Amygdala (tissue), 56 donors: ENCODE measurements at regions not wholly inside any gene's neighbourhood (a gene's known extent, or its start where the extent isn't known, plus 50 kb on each side); places are given as distances from the start of the nearest gene placed in this dataset.
"Not testable (repeated sequence)": the region's sequence is repeated elsewhere in the genome, so short reads cannot be mapped to it uniquely, and the experiment has no call there.

ENCODE experiments used
- DNase-seq, 56 donors: peaks; one replicate each; lab custom pipeline; 2025; lab: John Stamatoyannopoulos, UW

DNA sequence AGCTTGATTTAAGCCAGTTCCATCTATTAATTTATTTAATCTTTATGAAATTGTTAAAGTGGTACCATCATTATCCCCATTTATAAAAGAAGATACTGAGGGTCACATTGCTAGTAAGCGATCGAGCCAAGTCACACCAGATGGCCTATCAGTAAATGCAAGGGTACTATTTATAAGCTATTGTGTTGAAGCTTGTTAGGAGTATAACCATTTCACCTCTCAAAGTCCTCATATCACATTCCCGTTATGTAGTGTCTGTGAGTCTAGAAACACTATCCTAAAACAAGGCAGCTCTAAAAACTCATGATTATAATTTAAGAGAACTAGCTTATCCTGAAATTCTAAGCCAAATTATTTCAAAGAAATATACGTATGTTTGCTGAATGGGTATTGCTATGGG lies 1161.8 kb downstream of the EFNA5 start:
- no peak for DNase-seq

DNA sequence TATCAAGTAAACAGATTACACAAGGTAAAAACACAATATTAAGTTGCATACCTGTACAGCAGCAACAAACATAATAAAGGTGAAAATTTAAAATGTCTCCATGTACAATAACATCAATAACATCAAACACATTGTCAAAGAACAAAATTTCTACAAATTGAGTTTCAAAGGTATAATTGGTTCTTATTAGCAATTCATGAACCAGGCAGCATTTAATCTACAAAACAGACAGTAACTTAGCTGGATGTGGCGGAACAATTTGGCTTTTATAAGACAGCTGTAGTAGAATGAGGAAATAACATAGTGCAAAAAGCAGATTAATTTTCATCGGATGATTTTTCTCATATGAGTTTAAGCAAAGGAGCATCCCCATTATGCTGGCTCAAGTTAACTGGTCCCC lies 1176.8 kb downstream of the EFNA5 start:
- DNase-seq = no peak

DNA sequence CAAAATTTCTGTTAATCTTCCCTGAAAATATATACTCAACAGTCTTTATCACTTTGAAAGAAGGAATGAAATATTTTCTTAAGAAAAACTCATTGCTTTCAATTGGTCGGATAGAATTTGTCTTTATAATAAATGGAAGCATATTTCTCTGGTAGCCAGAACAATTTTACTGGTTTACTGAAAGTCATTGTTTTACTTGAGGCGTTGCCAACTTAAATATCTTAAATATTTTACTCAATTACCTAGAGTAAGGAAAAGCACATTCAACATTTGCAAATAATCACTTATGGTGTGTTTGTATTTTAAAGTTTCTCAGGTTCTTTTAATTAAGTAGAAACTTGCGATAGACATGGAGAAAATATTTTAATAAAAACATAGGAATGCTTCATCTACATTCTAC lies 1181.7 kb downstream of the EFNA5 start:
- no peak for DNase-seq

- DNase-seq = no peak
Observed at GRCh38 chr5:106488407-106488806, 1182.3 kb downstream of the EFNA5 start.

- no peak for DNase-seq
Observed at GRCh38 chr5:106481374-106481773, 1189.4 kb downstream of the EFNA5 start.

GRCh38 chr5:106476630-106477029 lies 1194.1 kb downstream of the EFNA5 start:
- DNase-seq = no peak

- no peak for DNase-seq
Observed at GRCh38 chr5:106474066-106474465, 1196.7 kb downstream of the EFNA5 start.

GRCh38 chr5:106459541-106459940 lies 1211.2 kb downstream of the EFNA5 start:
- no peak for DNase-seq

GRCh38 chr5:106454651-106455415 lies 1215.9 kb downstream of the EFNA5 start:
- peak in 17 of 56 donors; percentile 0 to 46 (median 9) for DNase-seq

DNA sequence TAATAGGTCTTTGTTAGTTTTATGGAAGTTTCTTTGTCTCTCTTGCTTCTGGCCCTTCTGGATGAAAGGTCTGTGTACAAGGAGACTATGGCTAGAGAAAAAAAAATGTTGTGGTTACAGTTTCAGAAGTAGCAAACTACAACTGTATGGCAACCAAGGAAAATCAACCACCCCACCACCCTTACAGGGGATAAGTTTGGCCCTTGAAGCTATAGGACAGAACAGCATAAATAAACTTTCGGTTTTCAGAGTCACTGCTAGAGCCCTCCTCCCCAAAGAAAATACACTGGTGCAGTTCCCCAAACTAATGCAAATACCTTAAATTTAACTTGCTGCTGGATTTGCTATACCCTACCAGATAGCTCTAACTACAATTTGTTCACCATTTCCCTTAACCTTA lies 1216.7 kb downstream of the EFNA5 start:
- DNase-seq = no peak

GRCh38 chr5:106451998-106452397 lies 1218.7 kb downstream of the EFNA5 start:
- DNase-seq = no peak

DNA sequence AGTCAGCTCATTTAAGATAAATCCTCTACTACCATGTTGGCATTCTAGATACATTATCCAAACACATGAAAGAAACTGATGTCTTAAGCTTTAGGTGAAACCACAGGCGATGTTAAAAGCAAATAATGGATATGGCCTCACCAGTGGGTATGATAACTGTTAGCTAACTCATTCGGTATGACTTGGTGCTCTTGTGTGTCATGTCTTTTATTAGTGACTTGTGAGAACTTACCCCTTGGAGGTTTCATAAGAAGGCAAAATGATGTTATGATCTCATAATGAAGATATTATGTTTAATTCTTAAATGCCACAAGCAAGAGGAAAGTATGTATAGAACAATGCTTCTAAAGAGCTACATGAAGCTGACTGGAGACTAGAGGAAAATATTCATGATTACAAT lies 1227.0 kb downstream of the EFNA5 start:
- DNase-seq = no peak

DNA sequence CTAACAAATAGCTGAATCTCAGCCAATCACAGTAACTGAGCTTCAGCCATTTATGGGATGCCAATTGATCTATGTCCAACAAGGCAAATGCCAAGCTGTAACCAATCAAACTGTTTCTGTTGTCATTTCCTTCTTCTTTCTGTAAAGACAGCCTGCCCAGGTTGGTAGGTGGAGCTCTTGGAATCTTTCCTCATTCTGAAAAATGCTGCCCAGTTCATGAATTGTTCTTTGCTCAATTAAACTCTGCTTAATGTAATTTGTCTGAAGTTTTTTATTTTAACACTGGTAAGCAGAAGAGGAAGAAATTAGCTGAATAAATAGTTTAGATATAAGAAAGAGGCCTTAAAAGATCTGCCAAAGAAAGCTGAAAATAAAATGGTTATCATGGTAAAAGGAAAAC lies 1235.6 kb downstream of the EFNA5 start:
- DNase-seq = no peak

DNA sequence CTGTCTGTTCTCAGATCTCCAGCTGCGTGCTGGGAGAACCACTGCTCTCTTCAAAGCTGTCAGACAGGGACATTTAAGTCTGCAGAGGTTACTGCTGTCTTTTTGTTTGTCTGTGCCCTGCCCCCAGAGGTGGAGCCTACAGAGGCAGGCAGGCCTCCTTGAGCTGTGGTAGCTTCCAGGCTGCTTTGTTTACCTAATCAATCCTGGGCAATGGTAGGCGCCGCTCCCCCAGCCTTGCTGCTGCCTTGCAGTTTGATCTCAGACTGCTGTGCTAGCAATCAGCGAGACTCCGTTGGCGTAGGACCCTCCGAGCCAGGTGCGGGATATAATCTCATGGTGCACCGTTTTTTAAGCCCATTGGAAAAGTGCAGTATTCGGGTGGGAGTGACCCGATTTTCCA lies 1240.0 kb downstream of the EFNA5 start:
- DNase-seq = not testable (repeated sequence)

GRCh38 chr5:106423109-106423897 lies 1247.4 kb downstream of the EFNA5 start:
- no peak for DNase-seq

- no peak for DNase-seq
Observed at GRCh38 chr5:106420102-106420501, 1250.6 kb downstream of the EFNA5 start.

GRCh38 chr5:106418196-106418595 lies 1252.5 kb downstream of the EFNA5 start:
- DNase-seq = no peak

DNA sequence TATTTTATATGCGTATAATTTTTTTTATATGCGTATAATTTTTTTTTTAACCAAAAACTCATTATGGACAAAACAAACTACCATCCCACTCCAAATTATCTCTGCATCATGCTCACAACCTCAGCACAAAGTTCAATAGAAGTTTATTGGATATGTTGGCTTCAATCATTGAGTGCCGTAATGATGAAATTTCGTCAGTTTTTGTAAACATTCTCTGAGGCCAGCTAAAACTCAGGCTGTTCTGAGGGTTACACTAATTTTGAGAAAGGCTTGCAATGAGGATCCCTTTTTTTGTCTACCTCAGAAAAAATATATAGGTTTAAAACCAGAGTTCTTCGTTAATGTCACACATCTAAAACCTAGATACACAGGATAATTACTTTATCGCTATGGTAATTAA lies 1253.2 kb downstream of the EFNA5 start:
- DNase-seq = no peak

- DNase-seq = no peak
Observed at GRCh38 chr5:106417163-106417562, 1253.6 kb downstream of the EFNA5 start.

GRCh38 chr5:106415541-106415940 lies 1255.2 kb downstream of the EFNA5 start:
- DNase-seq = no peak

DNA sequence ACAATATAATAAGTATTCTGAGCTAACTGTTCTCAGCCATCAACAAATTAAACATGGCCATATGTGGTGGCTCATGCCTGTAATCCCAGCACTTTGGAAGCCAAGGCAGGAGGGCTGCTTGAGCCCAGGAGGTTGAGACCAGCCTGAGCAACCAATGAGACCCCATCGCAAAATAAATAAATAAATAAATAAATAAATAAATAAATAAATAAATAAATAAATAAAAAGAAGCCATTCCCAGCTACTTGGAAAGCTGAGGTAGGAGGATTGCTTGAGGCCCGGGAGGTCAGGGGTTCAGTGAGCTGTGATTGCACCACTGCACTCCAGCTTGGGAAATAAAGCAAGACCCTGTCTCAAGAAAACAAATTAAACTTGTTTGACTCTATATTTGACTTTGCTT lies 1256.4 kb downstream of the EFNA5 start:
- no peak for DNase-seq

- DNase-seq = no peak
Observed at GRCh38 chr5:106412606-106413005, 1258.1 kb downstream of the EFNA5 start.
